CD4-positive, alpha-beta T cell (primary cell): ENCODE measurements at regions not wholly inside any gene's neighbourhood (a gene's known extent, or its start where the extent isn't known, plus 50 kb on each side); places are given as distances from the start of the nearest gene placed in this dataset.

Experiments used
- ATAC-seq: fragments of 200-7000 bp; cut with Tn5 transposase; one replicate; pipeline ENCODE4 v1.10.0; 2022; ENCODE audit warnings: mild to moderate bottlenecking; ENCODE audit not compliant: poor library complexity
- CTCF ChIA-PET: fragments of 350-600 bp; sonication (Branson Sonifier 250); formaldehyde crosslinking; loops from one replicate; lab custom pipeline; 2021; ENCODE audit warnings: antibody characterized with exemption, inconsistent platforms; lab: Charles Lee
- POLR2A ChIA-PET: fragments of 350-600 bp; sonication (Branson Sonifier 250); formaldehyde crosslinking; loops from one replicate; lab custom pipeline; 2021; ENCODE audit warnings: antibody characterized with exemption, inconsistent platforms; lab: Charles Lee
- DNase-seq, 14 experiments: peaks; one replicate each; pipeline ENCODE4 v3.0.0-alpha.2; 2013 to 2020; ENCODE audit warnings: mixed read lengths in 2 of 14
- H3K27ac ChIP-seq, 2 donors: one replicate each; pipeline versions ENCODE4 v1.5.1 to v1.7.0; 2013; ENCODE audit warnings: low read length in 2 of 2, low read depth in 1 of 2, mild to moderate bottlenecking in 1 of 2
- H3K27me3 ChIP-seq, 2 experiments: 1 replicate in 1 of 2; 2 replicates in 1 of 2; pipeline versions ENCODE4 v1.6.1 to v1.7.0; 2013; ENCODE audit warnings: low read length in 2 of 2, control low read depth in 1 of 2, mild to moderate bottlenecking in 1 of 2, moderate library complexity in 1 of 2; ENCODE audit not compliant: insufficient read depth in 2 of 2, control insufficient read depth in 1 of 2
- H3K36me3 ChIP-seq: one replicate; pipeline ENCODE4 v1.6.1; 2013; ENCODE audit warnings: low read length, control low read depth; ENCODE audit not compliant: insufficient read depth
- H3K4me1 ChIP-seq: one replicate; pipeline ENCODE4 v1.6.1; 2013; ENCODE audit warnings: low read length, control low read depth; ENCODE audit not compliant: insufficient read depth
- H3K4me3 ChIP-seq: one replicate; pipeline ENCODE4 v1.5.1; 2013; ENCODE audit warnings: mild to moderate bottlenecking, low read length, moderate library complexity
- H3K9me3 ChIP-seq, 2 experiments: 1 replicate in 1 of 2; 2 replicates in 1 of 2; pipeline versions ENCODE4 v1.6.1 to v1.7.0; 2013; ENCODE audit warnings: low read length in 2 of 2, mild to moderate bottlenecking in 2 of 2, control low read depth in 1 of 2, moderate library complexity in 1 of 2; ENCODE audit not compliant: control insufficient read depth in 1 of 2, insufficient read depth in 1 of 2
- H3K27ac Mint-ChIP-seq: one replicate; pipeline ENCODE4 v1.8.0; 2020; ENCODE audit warnings: mixed read lengths
- H3K27me3 Mint-ChIP-seq: one replicate; pipeline ENCODE4 v1.8.0; 2021; ENCODE audit warnings: mixed read lengths
- H3K36me3 Mint-ChIP-seq: one replicate; pipeline ENCODE4 v1.8.0; 2021; ENCODE audit warnings: low read depth, mixed read lengths
- H3K4me1 Mint-ChIP-seq: one replicate; pipeline ENCODE4 v1.8.0; 2021; ENCODE audit warnings: low read depth, mixed read lengths
- H3K4me3 Mint-ChIP-seq: one replicate; pipeline ENCODE4 v1.8.0; 2020; ENCODE audit warnings: mild to moderate bottlenecking, mixed read lengths
- H3K9me3 Mint-ChIP-seq: one replicate; pipeline ENCODE4 v1.8.0; 2020; ENCODE audit warnings: mixed read lengths
- intact Hi-C, 2 experiments: fragments of 100-400 bp; cut with DNase I in 1 of 2; cut with micrococcal nuclease in 1 of 2; formaldehyde crosslinking; loops; one replicate each; pipeline versions ENCODE4 v1.15.1 to v1.9.0; 2023 to 2025; cut with DNase I, micrococcal nuclease
- TF ChIP-seq, protein P1 (sequence below): fragments of 200-600 bp; IDR thresholded peaks from one replicate; pipeline ENCODE4 v1.8.0; 2022; ENCODE audit warnings: antibody characterized with exemption, mild to moderate bottlenecking

DNA sequence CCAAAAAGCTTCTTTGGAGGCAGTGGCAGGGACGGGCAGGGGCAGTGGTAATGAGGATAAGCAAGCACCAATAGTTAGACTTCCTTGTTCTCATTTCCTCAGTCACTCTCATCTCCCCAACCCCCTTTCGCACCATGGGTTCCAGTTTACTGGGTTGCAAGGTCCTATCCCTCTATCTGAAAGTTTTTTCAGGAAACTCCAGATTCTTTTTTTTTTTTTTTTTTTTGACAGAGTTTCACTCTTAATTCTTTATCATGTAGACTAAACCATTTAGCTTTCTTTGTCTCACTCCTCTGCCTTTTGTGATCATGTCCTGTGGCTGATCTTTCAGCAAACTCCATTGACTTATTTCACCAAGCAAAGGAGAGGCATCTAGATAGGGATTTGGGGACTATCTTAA is 51.4 kb upstream of the GMDS start:
- intact Hi-C loops: no loop called here
- Histone ChIP-seq H3K27ac (no peak overlapping the region), H3K4me3 (no peak overlapping the region), H3K27me3 (no peaks in the 10 kb centered on the region), H3K9me3 (peaks cover 15 to 56% of the 10 kb centered on the region in 2 experiments), H3K36me3 (no peaks in the 10 kb centered on the region), H3K4me1 (no peaks in the 10 kb centered on the region)
- H3K9me3 Mint-ChIP-seq: peaks cover 24% of the 10 kb centered on the region
- ATAC-seq (no peak), DNase-seq (no peak)
- ChIA-PET POLR2A (no interaction called here), CTCF (interaction anchor here (0.7 kb wide), 1 partner anchor 204 kb away, joined by 3 read pairs; no protein-coding TSS in a partner anchor)
- no peaks in the 10 kb centered on the region for H3K27me3 Mint-ChIP-seq
- H3K36me3 Mint-ChIP-seq: peaks cover 80% of the 10 kb centered on the region
- H3K27ac Mint-ChIP-seq: no peak overlapping the region
- H3K4me3 Mint-ChIP-seq: no peak overlapping the region
- TF ChIP-seq, protein P1, sequence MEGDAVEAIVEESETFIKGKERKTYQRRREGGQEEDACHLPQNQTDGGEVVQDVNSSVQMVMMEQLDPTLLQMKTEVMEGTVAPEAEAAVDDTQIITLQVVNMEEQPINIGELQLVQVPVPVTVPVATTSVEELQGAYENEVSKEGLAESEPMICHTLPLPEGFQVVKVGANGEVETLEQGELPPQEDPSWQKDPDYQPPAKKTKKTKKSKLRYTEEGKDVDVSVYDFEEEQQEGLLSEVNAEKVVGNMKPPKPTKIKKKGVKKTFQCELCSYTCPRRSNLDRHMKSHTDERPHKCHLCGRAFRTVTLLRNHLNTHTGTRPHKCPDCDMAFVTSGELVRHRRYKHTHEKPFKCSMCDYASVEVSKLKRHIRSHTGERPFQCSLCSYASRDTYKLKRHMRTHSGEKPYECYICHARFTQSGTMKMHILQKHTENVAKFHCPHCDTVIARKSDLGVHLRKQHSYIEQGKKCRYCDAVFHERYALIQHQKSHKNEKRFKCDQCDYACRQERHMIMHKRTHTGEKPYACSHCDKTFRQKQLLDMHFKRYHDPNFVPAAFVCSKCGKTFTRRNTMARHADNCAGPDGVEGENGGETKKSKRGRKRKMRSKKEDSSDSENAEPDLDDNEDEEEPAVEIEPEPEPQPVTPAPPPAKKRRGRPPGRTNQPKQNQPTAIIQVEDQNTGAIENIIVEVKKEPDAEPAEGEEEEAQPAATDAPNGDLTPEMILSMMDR: no peak
- no peaks in the 10 kb centered on the region for H3K4me1 Mint-ChIP-seq
